Ishikawa (cell line): ENCODE measurements at regions not wholly inside any gene's neighbourhood (a gene's known extent, or its start where the extent isn't known, plus 50 kb on each side); places are given as distances from the start of the nearest gene placed in this dataset.

ENCODE experiments used
- CEBPB ChIP-seq: IDR thresholded peaks from 2 replicates; pipeline ENCODE4 v1.6.1; 2012
- CREB1 ChIP-seq: IDR thresholded peaks from 2 replicates; pipeline ENCODE4 v1.6.1; 2012; ENCODE audit warnings: low read depth
- EGR1 ChIP-seq: IDR thresholded peaks from 2 replicates; pipeline ENCODE4 v1.6.1; 2012
- EP300 ChIP-seq: IDR thresholded peaks from 2 replicates; pipeline ENCODE4 v1.6.1; 2012; ENCODE audit warnings: borderline replicate concordance
- FOXM1 ChIP-seq: IDR thresholded peaks from 2 replicates; pipeline ENCODE4 v1.6.1; 2012; ENCODE audit warnings: low read depth, borderline replicate concordance
- MAX ChIP-seq: IDR thresholded peaks from 2 replicates; pipeline ENCODE4 v1.6.1; 2012
- NFIC ChIP-seq: IDR thresholded peaks from 2 replicates; pipeline ENCODE4 v1.6.1; 2012
- RAD21 ChIP-seq: IDR thresholded peaks from 2 replicates; pipeline ENCODE4 v1.6.1; 2012; ENCODE audit warnings: low read depth
- REST ChIP-seq: IDR thresholded peaks from 2 replicates; pipeline ENCODE4 v1.6.1; 2012; ENCODE audit warnings: low read depth, mild to moderate bottlenecking
- TAF1 ChIP-seq: IDR thresholded peaks from 2 replicates; pipeline ENCODE4 v1.6.1; 2012; ENCODE audit warnings: low read depth, mild to moderate bottlenecking
- TCF12 ChIP-seq: IDR thresholded peaks from 2 replicates; pipeline ENCODE4 v1.6.1; 2012; ENCODE audit warnings: low read depth
- TEAD4 ChIP-seq: IDR thresholded peaks from 2 replicates; pipeline ENCODE4 v1.6.1; 2012
- USF1 ChIP-seq: IDR thresholded peaks from 2 replicates; pipeline ENCODE4 v1.6.1; 2012
- YY1 ChIP-seq: IDR thresholded peaks from 2 replicates; pipeline ENCODE4 v1.6.1; 2012; ENCODE audit warnings: low read depth
- ZBTB7A ChIP-seq: IDR thresholded peaks from 2 replicates; pipeline ENCODE4 v1.6.1; 2012; ENCODE audit warnings: low read depth

- TF ChIP-seq MAX = no peak
- TF ChIP-seq USF1 = no peak
- TF ChIP-seq TCF12 = no peak
- TF ChIP-seq EP300 = no peak
- no peak for TF ChIP-seq YY1
- TF ChIP-seq EGR1 = no peak
- TF ChIP-seq CREB1 = no peak
- no peak for TF ChIP-seq REST
These were observed 65.8 kb upstream of the HELT start for GRCh38 chr4:184952522-184952921.

GRCh38 chr4:184953421-184953945, 64.8 kb upstream of the HELT start:
- TF ChIP-seq EGR1 = no peak
- no peak for TF ChIP-seq MAX
- TF ChIP-seq CEBPB = no peak
- no peak for TF ChIP-seq TAF1
- no peak for TF ChIP-seq NFIC
- no peak for TF ChIP-seq FOXM1
- TF ChIP-seq EP300 = no peak
- TF ChIP-seq YY1 = no peak
- TF ChIP-seq ZBTB7A = no peak
- no peak for TF ChIP-seq USF1

- TF ChIP-seq CEBPB (no peak), EGR1 (no peak), EP300 (no peak), TCF12 (no peak), RAD21 (no peak)
These were observed 64.3 kb upstream of the HELT start for GRCh38 chr4:184953971-184954370.

GRCh38 chr4:184954482-184954881, 63.8 kb upstream of the HELT start:
- TF ChIP-seq YY1 (no peak), USF1 (no peak), CREB1 (no peak), NFIC (no peak), TEAD4 (no peak), FOXM1 (no peak), EP300 (no peak), REST (no peak)

GRCh38 chr4:184955116-184955515, 63.2 kb upstream of the HELT start:
- TF ChIP-seq ZBTB7A (no peak), RAD21 (no peak), TEAD4 (no peak), MAX (no peak), CEBPB (no peak), EGR1 (no peak), TCF12 (no peak), USF1 (no peak)

- no peak for TF ChIP-seq CREB1
- no peak for TF ChIP-seq MAX
- TF ChIP-seq NFIC = no peak
- no peak for TF ChIP-seq TCF12
- no peak for TF ChIP-seq TAF1
- TF ChIP-seq RAD21 = no peak
- no peak for TF ChIP-seq FOXM1
- TF ChIP-seq ZBTB7A = no peak
- no peak for TF ChIP-seq CEBPB
- TF ChIP-seq REST = no peak
These were observed 62.7 kb upstream of the HELT start for GRCh38 chr4:184955636-184956035.
